NCI-H524 treated with DMSO at 0.1 percent for 48 hours (cell line): ENCODE measurements at regions not wholly inside any gene's neighbourhood (a gene's known extent, or its start where the extent isn't known, plus 50 kb on each side); places are given as distances from the start of the nearest gene placed in this dataset.

Experiments
- DNase-seq: peaks from one replicate; lab custom pipeline; 2025; lab: John Stamatoyannopoulos, UW

- no peak for DNase-seq
Measured at GRCh38 chr18:75904416-75904815, 476.9 kb upstream of the SMIM21 start.

- no peak for DNase-seq
Measured at GRCh38 chr18:75898651-75899050, 471.1 kb upstream of the SMIM21 start.

GRCh38 chr18:75897386-75897785, 469.9 kb upstream of the SMIM21 start:
- no peak for DNase-seq

GRCh38 chr18:75896865-75897264, 469.4 kb upstream of the SMIM21 start:
- DNase-seq, result peak; percentile 56

GRCh38 chr18:75895135-75895534, 467.6 kb upstream of the SMIM21 start:
- DNase-seq, result no peak

GRCh38 chr18:75884728-75885127, 457.2 kb upstream of the SMIM21 start:
- no peak for DNase-seq

GRCh38 chr18:75880925-75881504, 453.5 kb upstream of the SMIM21 start:
- DNase-seq, result peak; percentile 79

GRCh38 chr18:75880266-75880665, 452.8 kb upstream of the SMIM21 start:
- no peak for DNase-seq

- DNase-seq, result no peak
Measured at GRCh38 chr18:75879196-75879595, 451.7 kb upstream of the SMIM21 start.

- no peak for DNase-seq
Measured at GRCh38 chr18:75875559-75875958, 448.1 kb upstream of the SMIM21 start.

- DNase-seq, result peak; percentile 80
Measured at GRCh38 chr18:75874401-75875089, 447.0 kb upstream of the SMIM21 start.

GRCh38 chr18:75871596-75871995, 444.1 kb upstream of the SMIM21 start:
- DNase-seq, result no peak

GRCh38 chr18:75869162-75869561, 441.7 kb upstream of the SMIM21 start:
- DNase-seq, result no peak

GRCh38 chr18:75868031-75868430, 440.5 kb upstream of the SMIM21 start:
- DNase-seq, result no peak

- DNase-seq, result no peak
Measured at GRCh38 chr18:75865639-75866038, 438.1 kb upstream of the SMIM21 start.

- DNase-seq, result no peak
Measured at GRCh38 chr18:75864816-75865215, 437.3 kb upstream of the SMIM21 start.

- no peak for DNase-seq
Measured at GRCh38 chr18:75863696-75864095, 436.2 kb upstream of the SMIM21 start.

GRCh38 chr18:75862458-75862857, 435.0 kb upstream of the SMIM21 start:
- DNase-seq, result no peak

GRCh38 chr18:75860166-75860565, 432.7 kb upstream of the SMIM21 start:
- no peak for DNase-seq

- no peak for DNase-seq
Measured at GRCh38 chr18:75859533-75859932, 432.0 kb upstream of the SMIM21 start.

GRCh38 chr18:75858754-75859153, 431.3 kb upstream of the SMIM21 start:
- DNase-seq, result no peak

- DNase-seq, result no peak
Measured at GRCh38 chr18:75857558-75857957, 430.1 kb upstream of the SMIM21 start.

GRCh38 chr18:75854808-75855207, 427.3 kb upstream of the SMIM21 start:
- DNase-seq, result no peak

- no peak for DNase-seq
Measured at GRCh38 chr18:75854174-75854573, 426.7 kb upstream of the SMIM21 start.
